ENCODE measurements at regions not wholly inside any gene's neighbourhood (a gene's known extent, or its start where the extent isn't known, plus 50 kb on each side); places are given as distances from the start of the nearest gene placed in this dataset.

DNA sequence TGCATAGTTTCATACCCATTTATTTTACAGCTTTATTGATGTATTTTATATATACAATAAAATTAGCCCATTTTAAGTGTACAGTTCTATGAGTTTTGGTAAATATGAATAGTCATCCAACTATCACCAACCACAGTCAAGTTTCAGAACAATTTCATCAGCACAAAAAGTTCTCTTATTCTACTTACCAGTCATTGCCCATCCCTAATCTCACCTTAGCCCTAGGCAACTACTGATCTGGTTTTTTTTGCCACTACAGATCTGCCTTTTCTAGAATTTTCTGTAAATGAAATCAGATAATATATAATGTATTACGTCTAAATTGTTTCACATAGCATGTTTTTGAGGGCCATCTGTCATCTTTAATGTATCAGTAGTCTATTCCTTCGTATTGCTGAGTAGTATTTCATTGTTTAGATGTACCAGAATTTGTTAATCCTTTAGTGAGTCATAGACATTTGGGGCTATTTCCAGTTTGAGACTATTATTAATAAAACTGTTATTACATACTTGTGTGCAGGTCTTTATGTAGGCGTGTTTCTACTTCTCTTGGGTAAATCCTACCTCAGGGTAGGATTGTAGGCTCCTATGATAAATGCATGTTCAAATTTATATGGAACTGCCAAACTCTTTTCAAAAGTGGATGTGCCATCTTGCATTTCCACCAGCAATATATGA, 198.5 kb upstream of the ADAMTSL1 start:
- H4K20me1 ChIP-seq (ENCODE audit: control insufficient read depth, insufficient read depth) = no peaks in the 10 kb centered on the region
- ChIA-PET RAD21 (ENCODE audit: unreplicated experiment) (no interaction called here), CTCF (no interaction called here), POLR2A (no interaction called here), SMC1A (ENCODE audit: uncharacterized antibody, unreplicated experiment) (no interaction called here)
- no TSS peak for BruUV-seq (replicated peaks)
- H3K4me1 ChIP-seq (ENCODE audit: control insufficient read depth, insufficient read depth, low read length) = no peaks in the 10 kb centered on the region
- no peak overlapping the region for H3K4me3 ChIP-seq
- no peaks in the 10 kb centered on the region for H3K79me2 ChIP-seq (ENCODE audit: control insufficient read depth, insufficient read depth, low read length)
- ATAC-seq (no peak), DNase-seq (ENCODE audit: low read depth, low spot score) (no peak), FAIRE-seq (no peak)
- H2AFZ ChIP-seq (ENCODE audit: control insufficient read depth, low read depth, low read length) = no peak overlapping the region
- H3K9ac ChIP-seq (ENCODE audit: control insufficient read depth, insufficient read depth, low read length) = no peak overlapping the region
- H3K27ac ChIP-seq (ENCODE audit: control insufficient read depth, insufficient read depth) = no peak overlapping the region
- no peaks in the 10 kb centered on the region for H3K27me3 ChIP-seq (replicated peaks in 1 of 2; ENCODE audit: control insufficient read depth in 2 of 2, insufficient read depth in 2 of 2, low read length in 1 of 2)
- WGBS (ENCODE audit: insufficient coverage, insufficient replicate concordance, low lambda C conversion rate, missing lambda C conversion rate) = 3% methylated on average over 3 of the region's 3 CpGs
- H3K4me2 ChIP-seq (ENCODE audit: control insufficient read depth, insufficient read depth) = no peak overlapping the region
- intact Hi-C loops (cut with micrococcal nuclease; ENCODE audit: unreplicated experiment) = no loop called here
- H3K36me3 ChIP-seq (ENCODE audit: control insufficient read depth in 2 of 2, insufficient read depth in 2 of 2, low read length in 1 of 2) = no peaks in the 10 kb centered on the region
- no peaks in the 10 kb centered on the region for H3K9me3 ChIP-seq (replicated peaks; ENCODE audit: control insufficient read depth, insufficient read depth, low read length)
- in situ Hi-C loops (cut with MboI) = no loop called here
- TF ChIP-seq NFYA (IDR thresholded peaks at IDR 0.05; ENCODE audit: borderline replicate concordance, low read depth, low read length) (no peak), ZNF384 (IDR thresholded peaks at IDR 0.05; ENCODE audit: borderline replicate concordance, low read depth, low read length) (no peak), CTCF (IDR thresholded peaks at IDR 0.05 in 2 of 3, conservative IDR thresholded peaks at IDR 0.05 in 1 of 3; ENCODE audit: control insufficient read depth in 2 of 3, extremely low read depth in 1 of 3, insufficient read depth in 1 of 3, low read depth in 3 of 3, low read length in 3 of 3) (no peak), DPF2 (IDR thresholded peaks at IDR 0.05) (no peak), MEF2B (IDR thresholded peaks at IDR 0.05; ENCODE audit: partially characterized antibody, poor library complexity, severe bottlenecking) (no peak), POU2F2 (IDR thresholded peaks at IDR 0.05; ENCODE audit: borderline replicate concordance, low read depth, low read length) (no peak), TARDBP (IDR thresholded peaks at IDR 0.05; ENCODE audit: borderline replicate concordance) (no peak), RELB (IDR thresholded peaks at IDR 0.05; ENCODE audit: low read depth) (no peak), CREB1 (IDR thresholded peaks at IDR 0.05; ENCODE audit: low read depth) (no peak), SUPT20H (IDR thresholded peaks at IDR 0.05; ENCODE audit: borderline replicate concordance, control insufficient read depth, low read depth, low read length) (no peak), PML (IDR thresholded peaks at IDR 0.05; ENCODE audit: low read length) (no peak), EP300 (IDR thresholded peaks at IDR 0.05; ENCODE audit: borderline replicate concordance in 1 of 2, control insufficient read depth in 1 of 2, low read depth in 2 of 2, low read length in 2 of 2) (no peak), MTA3 (IDR thresholded peaks at IDR 0.05; ENCODE audit: borderline replicate concordance, low read length) (no peak), E2F4 (IDR thresholded peaks at IDR 0.05; ENCODE audit: low read depth, low read length) (no peak), CBFB (IDR thresholded peaks at IDR 0.05; ENCODE audit: low read depth) (no peak), SP1 (IDR thresholded peaks at IDR 0.05; ENCODE audit: low read depth, low read length) (no peak)
- TF ChIP-seq, protein P1, sequence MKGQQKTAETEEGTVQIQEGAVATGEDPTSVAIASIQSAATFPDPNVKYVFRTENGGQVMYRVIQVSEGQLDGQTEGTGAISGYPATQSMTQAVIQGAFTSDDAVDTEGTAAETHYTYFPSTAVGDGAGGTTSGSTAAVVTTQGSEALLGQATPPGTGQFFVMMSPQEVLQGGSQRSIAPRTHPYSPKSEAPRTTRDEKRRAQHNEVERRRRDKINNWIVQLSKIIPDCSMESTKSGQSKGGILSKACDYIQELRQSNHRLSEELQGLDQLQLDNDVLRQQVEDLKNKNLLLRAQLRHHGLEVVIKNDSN (IDR thresholded peaks at IDR 0.05; ENCODE audit: borderline replicate concordance, extremely low read length, insufficient read depth, low read depth, low read length) = no peak
- TF ChIP-seq, protein P2, sequence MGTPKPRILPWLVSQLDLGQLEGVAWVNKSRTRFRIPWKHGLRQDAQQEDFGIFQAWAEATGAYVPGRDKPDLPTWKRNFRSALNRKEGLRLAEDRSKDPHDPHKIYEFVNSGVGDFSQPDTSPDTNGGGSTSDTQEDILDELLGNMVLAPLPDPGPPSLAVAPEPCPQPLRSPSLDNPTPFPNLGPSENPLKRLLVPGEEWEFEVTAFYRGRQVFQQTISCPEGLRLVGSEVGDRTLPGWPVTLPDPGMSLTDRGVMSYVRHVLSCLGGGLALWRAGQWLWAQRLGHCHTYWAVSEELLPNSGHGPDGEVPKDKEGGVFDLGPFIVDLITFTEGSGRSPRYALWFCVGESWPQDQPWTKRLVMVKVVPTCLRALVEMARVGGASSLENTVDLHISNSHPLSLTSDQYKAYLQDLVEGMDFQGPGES (IDR thresholded peaks at IDR 0.05) = no peak
